HG03025 (cell line): ENCODE measurements at regions not wholly inside any gene's neighbourhood (a gene's known extent, or its start where the extent isn't known, plus 50 kb on each side); places are given as distances from the start of the nearest gene placed in this dataset.
"Not testable (repeated sequence)": the region's sequence is repeated elsewhere in the genome, so short reads cannot be mapped to it uniquely, and the experiment has no call there.

Experiments used
- ATAC-seq: cut with Tn5 transposase; IDR thresholded peaks from one replicate; pipeline ENCODE4 v1.9.1; 2021; ENCODE audit warnings: mild to moderate bottlenecking, moderate library complexity; ENCODE audit not compliant: unreplicated experiment, low FRiP score

- no peak for ATAC-seq
These were observed 88.9 kb downstream of the ADCYAP1 start for GRCh38 chr18:993560-993959.

GRCh38 chr18:995629-996028 is 91.0 kb downstream of the ADCYAP1 start:
- ATAC-seq: no peak

DNA sequence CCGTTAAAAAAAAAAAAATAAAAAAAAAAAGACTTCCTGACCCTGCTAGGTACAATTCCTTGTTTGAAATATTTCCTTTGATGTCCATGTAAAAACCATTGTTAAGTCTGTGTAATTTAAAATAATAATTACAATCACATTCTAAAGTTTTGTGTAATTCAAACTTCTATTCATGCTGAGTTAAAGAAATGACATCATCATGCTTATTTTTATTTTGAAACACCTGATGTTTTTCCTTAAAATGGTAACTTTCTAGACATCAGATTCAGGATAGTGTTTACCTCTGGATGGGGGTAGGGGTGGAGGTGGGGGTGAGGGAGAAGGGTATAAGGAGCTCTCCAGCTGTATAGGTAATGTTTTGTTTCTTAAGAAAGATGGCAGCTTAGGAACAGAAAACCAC is 92.8 kb downstream of the ADCYAP1 start:
- ATAC-seq: no peak

- no peak for ATAC-seq
These were observed 94.3 kb downstream of the ADCYAP1 start for GRCh38 chr18:998936-999335.

- no peak for ATAC-seq
These were observed 98.0 kb downstream of the ADCYAP1 start for GRCh38 chr18:1002653-1003178.

DNA sequence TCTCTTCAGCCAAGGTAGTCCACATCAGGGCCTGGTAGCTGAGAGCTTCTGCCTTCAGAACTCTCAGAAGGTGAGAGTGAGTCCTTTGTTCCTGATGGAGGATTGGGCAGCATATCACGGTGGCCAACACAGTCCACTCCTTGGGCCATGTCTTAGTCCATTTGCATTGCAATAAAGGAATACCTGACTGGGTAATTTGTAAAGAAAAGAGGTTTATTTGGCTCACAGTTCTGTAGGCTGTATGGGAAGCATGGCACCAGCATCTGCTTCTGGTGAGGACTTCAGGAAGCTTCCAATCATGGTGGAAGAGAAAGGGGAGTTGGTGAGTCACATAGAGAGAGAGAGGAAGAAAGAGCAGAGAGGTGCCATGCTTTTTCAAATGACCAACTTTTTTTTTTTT is 98.8 kb downstream of the ADCYAP1 start:
- no peak for ATAC-seq

GRCh38 chr18:1006304-1006703 is 101.6 kb downstream of the ADCYAP1 start:
- no peak for ATAC-seq

GRCh38 chr18:1006965-1007364 is 102.3 kb downstream of the ADCYAP1 start:
- no peak for ATAC-seq

GRCh38 chr18:1011349-1011748 is 106.7 kb downstream of the ADCYAP1 start:
- no peak for ATAC-seq

DNA sequence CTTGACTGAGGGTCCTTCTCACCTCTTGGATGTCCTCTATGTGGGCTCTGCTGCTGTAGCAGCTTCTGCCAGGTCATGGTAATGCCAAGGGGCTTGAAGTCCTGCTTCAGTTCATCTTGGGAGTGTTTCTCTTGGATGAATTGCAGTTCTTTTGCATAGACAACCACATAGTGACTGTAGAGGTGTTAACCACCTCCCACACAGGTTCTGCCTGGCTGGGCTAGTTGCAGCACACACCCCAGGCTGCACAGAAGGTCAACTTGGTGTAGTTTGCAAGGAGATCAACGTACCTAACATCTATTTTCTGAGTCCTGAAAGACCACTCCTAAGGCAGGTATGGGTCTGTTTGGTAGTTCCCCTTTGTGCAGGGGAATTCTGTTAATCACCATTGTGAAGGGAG is 108.1 kb downstream of the ADCYAP1 start:
- no peak for ATAC-seq

DNA sequence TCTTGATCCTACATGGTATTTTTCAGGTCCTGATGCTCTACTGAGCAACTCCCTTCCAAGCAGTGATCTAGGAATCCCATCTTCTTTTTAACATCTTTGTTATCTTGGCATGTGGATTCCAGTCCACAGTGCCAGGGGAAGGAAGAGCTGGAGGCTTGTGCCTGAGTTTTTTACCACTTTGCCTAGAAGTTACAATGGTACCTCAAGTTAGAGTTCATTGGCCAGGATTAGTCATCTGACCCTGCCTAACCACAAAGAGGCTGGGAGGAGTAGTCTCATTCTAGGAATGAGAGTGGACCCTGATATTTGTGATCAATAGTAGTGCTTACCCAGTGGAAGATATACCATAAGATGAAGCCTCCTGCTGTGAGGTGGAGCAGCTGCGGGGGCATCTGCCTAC is 109.3 kb downstream of the ADCYAP1 start:
- no peak for ATAC-seq

DNA sequence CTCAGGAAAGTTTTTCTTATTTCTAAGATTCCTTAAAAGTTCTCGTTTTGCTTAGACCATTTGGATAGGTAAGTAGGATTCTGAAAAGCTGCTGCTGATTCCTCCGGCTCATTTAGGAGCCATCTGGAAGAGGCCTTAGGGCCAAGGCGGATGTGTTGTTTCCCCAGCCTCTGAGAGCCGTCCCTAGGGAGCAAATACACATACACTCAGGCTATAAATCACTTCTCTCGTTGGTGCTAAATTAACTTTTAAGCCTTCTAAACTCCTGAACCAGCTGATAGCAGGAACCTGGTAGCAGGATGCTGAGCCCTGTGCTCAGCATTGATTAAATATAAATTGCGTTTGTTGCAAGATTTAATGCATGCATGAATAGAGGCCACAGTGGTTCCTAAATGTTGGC is 109.8 kb downstream of the ADCYAP1 start:
- no peak for ATAC-seq

DNA sequence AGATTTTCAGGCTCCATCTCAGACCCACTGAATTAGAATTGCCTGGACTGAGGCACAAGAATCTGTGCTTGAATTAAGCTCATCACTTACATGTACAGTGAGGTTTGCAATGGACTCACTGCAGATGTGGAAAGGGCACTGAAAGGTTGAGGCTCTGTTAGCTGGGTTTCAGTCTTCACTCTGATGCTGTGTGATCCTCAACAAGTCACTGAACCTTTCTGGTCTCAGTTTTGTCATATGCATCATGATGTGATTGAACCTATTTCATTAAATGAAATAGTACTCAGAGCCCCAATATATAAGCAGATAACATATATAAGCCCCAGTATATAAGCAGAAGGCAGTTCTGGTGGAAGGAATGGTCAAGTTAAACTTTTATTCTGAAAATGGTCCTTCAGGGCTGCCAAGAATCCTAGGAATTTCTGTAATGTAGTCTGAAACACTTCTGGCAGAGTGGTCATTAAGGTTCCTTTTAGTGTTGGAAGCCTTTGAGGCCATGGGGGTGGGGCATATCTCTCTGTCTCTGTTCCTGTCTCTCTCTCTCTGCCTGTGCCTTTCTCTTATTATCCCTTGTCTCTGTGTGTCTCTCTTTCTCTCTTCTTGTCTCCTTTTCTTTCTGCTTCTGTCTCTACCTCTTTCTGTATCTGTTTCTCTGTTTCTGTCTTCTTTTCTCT is 110.4 kb downstream of the ADCYAP1 start:
- ATAC-seq: no peak

GRCh38 chr18:1015777-1016176 is 111.1 kb downstream of the ADCYAP1 start:
- ATAC-seq: no peak

- ATAC-seq: no peak
These were observed 112.8 kb downstream of the ADCYAP1 start for GRCh38 chr18:1017227-1018058.

- no peak for ATAC-seq
These were observed 113.6 kb downstream of the ADCYAP1 start for GRCh38 chr18:1018181-1018681.

DNA sequence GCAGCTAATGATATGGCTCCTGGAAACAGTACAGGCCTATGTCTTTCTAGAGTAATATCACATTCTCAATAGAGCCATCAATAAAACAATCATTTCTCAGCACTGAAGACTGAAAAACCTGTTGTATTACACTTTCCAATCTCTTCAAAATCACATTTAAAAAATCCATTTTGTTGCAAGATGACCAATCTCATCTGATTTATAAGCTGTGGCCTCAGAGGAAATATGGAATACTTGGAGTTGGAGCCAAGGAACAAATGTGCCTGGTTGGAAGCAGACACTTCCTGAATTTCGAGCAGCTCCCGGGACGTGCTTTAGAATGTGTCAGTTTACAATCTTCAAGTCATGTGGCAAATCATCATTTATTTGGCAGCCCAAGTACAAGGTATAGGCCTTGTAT is 114.5 kb downstream of the ADCYAP1 start:
- ATAC-seq: no peak

DNA sequence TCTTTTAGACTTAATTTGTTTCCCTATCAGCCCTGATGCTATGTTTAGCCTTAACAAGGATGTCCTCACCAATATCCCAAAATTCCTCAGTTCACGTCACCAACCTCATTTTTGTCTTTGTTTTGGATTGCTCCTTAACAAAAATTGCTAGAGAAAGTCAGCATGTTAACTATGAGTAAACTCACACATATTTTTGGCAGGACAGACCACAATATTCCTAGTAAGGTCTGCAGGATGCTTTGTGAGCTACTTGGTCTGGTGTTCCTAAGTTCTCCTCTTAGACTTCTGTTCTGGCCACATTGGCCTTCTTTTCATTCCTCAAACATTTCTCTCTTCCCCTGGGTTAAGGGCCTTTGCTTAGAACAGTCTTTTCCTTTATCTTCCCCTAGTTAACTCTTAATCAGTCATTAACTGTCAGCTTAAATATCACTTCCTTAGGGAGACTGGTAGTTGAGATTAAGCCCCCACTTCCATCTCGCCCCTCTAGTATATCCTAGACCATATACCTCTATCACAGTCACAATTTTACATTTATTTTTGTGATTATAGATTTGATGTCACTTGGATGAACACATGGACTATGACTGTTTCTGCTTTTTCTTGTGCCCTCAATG is 116.2 kb downstream of the ADCYAP1 start:
- no peak for ATAC-seq

DNA sequence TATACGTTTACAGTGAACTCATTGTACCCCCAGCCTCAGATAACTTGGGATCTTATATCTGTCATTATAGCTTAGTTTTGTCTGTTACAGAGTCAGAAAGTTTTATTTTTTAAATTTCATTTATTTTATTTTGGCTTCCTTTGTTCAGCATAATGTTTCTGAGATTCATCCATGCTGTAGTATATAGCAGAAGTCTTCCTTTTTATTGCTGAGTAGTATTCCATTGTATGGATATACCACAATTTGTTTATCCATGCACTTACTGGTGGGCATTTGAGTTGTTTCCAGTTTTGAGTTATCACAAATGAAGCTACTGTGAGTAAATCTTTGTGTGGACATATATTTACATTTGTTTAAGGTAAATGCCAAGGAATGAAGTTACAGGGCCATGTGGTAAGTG is 122.3 kb downstream of the ADCYAP1 start:
- no peak for ATAC-seq

- ATAC-seq: not testable (repeated sequence)
These were observed 128.4 kb downstream of the ADCYAP1 start for GRCh38 chr18:1033092-1033491.

- ATAC-seq: no peak
These were observed 130.3 kb downstream of the ADCYAP1 start for GRCh38 chr18:1034971-1035370.
